C1 segment of cervical spinal cord (tissue), 14 donors: ENCODE measurements at regions not wholly inside any gene's neighbourhood (a gene's known extent, or its start where the extent isn't known, plus 50 kb on each side); places are given as distances from the start of the nearest gene placed in this dataset.
"Not testable (repeated sequence)": the region's sequence is repeated elsewhere in the genome, so short reads cannot be mapped to it uniquely, and the experiment has no call there.

Experiments
- DNase-seq, 14 donors: peaks; one replicate each; lab custom pipeline; 2025; lab: John Stamatoyannopoulos, UW

- no peak for DNase-seq
Observed at GRCh38 chr10:4450169-4450568, 375.8 kb upstream of the AKR1E2 start.

DNA sequence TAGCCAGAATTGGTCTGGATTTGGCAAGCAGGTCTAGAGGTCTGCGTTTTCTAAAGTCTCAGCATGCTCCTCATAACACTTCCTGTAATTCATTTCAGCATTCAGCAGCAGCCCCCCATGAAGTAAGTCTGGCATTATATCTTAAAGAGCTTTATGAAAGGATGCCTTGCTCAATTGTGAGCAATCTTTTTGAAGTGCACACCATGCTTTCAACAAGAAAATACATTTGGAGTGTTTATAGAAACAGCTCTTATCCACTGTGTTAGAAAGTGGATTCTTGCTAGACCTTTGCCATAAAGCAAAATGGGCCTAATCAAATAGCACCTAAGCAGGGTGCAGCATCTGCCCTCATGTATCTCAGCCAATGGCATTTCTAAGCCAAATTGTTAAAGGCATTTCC lies 378.0 kb upstream of the AKR1E2 start:
- no peak for DNase-seq

GRCh38 chr10:4443419-4443818 lies 382.6 kb upstream of the AKR1E2 start:
- no peak for DNase-seq

DNA sequence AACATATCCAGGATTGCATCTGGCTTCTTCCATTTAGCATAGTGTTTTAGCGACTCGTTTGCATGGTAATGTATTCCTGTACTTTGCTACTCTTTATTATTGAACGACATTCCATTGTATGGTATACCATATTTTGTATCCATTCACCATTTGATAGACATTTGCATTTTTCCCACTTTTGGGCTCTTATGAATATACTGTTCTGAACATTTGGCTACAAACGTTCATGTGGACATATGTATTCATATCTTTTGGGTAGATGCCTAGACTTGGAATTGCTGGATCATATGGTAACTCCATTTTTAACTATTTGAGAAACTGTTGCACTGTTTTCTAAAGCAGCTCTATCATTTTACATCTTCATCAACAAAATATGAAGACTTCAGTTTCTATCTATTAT lies 383.7 kb upstream of the AKR1E2 start:
- no peak for DNase-seq

DNA sequence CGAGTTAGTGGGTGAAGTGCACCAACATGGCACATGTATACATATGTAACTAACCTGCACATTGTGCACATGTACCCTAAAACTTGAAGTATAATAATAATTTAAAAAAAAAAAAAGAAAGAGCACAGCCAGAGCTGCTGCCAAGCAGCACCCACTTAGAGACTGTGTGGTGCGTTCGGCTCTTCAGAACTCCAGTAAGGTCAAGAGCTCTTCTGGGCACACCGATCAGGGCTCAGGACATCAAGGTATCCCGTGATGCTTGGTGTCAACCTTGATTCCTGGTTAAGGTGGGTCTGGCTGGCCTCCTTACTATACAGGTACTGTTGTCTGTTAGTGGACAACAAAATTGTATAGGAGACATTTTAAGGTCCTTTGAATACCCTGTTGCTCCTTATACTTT lies 385.7 kb upstream of the AKR1E2 start:
- no peak for DNase-seq

DNA sequence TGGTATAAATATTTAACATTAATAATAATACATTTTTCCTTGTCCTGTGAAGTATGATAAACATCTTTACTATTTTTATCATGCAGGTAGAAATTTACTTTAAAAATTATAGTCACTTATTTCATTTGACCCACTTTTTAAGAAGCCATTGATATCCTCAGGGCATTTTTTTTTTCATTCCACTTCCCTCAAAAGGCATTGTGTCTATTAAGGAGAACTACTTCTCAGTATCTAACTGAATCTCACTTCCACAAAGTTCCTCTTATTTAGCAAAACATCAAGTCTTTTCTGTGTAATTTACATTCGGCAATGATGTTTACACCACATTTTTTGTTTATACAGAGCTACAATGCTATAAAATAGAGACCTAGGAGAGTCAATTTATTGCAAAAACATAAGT lies 388.2 kb upstream of the AKR1E2 start:
- no peak for DNase-seq

GRCh38 chr10:4437061-4437460 lies 388.9 kb upstream of the AKR1E2 start:
- DNase-seq: no peak

GRCh38 chr10:4436103-4436502 lies 389.9 kb upstream of the AKR1E2 start:
- no peak for DNase-seq

DNA sequence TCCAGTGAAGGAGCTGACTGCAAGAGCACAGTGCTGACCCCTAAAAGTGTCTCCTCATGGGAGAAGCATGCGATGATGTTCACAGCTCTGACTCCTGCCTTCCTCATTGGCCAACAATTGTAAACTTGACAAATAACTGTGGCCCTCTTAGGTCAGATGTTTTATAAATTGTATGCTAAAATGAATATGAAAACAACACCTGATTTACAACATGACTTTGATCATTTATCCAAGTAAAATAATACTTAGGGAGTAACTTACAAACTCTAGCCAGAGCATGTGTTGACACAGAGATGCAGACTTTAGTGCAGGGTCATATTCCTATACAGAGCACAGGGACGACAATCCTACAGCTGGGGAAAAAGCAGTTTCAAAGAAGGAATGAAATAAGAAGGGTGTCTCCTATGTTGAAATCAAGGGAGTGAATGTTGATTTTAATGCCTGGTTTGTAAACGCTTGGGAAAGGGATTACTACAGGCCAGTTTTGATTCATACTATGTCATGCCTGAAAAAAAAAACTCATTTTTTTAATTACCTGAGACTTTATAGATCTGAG lies 391.4 kb upstream of the AKR1E2 start:
- DNase-seq: no peak

DNA sequence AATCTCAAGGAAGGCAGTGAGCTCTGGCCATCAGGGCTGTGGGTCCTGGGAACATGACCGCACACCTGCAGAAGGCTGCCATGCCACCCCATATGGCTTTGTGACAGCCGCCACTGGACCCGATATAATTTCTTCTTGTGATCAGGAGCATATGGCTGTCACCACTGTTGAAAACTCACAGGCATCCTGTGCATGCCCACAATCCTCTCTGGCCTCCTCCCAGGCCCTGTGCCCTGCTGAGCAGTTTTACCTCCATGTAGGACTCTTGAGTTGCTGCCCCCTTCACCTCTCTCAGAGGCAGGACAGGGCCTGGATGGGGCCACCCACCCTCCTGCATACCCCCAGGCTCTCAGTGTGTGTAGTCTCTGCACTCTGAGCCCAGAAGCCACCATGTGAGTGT lies 391.9 kb upstream of the AKR1E2 start:
- no peak for DNase-seq

- DNase-seq: no peak
Observed at GRCh38 chr10:4431114-4431863, 394.7 kb upstream of the AKR1E2 start.

DNA sequence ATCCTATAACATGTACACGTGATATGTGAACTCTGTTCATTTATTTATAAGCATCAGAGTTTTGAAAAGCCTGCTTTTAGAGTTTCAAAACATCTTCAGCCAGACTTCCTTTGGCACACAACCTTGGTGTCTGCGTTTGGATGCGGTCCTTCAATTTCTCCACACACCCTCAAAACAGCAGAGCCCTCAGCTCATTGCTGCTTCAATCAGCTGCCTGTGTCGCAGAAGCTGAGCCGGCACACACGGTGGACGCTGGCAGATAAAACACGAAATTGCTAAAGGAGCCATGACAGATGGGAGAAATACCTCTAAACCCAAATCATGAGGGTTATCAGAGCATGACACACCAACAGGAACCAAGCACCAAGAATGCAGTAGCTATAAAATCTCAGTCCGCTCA lies 396.4 kb upstream of the AKR1E2 start:
- DNase-seq: no peak

GRCh38 chr10:4427532-4427931 lies 398.5 kb upstream of the AKR1E2 start:
- no peak for DNase-seq

- no peak for DNase-seq
Observed at GRCh38 chr10:4426866-4427265, 399.1 kb upstream of the AKR1E2 start.

- DNase-seq: no peak
Observed at GRCh38 chr10:4409319-4409718, 416.7 kb upstream of the AKR1E2 start.

GRCh38 chr10:4407783-4408182 lies 418.2 kb upstream of the AKR1E2 start:
- no peak for DNase-seq

DNA sequence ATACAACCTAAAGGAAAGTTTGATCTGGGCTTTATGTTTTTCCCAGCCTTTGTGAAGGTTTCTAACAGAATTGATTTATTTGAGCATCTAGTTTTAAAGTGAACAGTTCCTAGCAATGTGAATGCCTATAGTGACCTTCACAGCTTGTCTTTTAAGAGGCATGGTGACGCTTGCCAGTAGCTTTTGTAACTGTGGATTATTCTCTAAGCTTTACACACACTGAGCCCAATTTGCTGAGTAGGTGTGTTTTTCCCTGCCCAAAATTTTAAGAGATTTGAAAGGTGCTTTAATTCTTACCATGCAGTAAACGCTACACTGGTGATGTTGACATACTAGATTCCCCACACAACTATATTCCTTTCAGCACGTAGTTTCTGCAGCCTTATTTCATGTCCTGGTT lies 420.2 kb upstream of the AKR1E2 start:
- DNase-seq: no peak

DNA sequence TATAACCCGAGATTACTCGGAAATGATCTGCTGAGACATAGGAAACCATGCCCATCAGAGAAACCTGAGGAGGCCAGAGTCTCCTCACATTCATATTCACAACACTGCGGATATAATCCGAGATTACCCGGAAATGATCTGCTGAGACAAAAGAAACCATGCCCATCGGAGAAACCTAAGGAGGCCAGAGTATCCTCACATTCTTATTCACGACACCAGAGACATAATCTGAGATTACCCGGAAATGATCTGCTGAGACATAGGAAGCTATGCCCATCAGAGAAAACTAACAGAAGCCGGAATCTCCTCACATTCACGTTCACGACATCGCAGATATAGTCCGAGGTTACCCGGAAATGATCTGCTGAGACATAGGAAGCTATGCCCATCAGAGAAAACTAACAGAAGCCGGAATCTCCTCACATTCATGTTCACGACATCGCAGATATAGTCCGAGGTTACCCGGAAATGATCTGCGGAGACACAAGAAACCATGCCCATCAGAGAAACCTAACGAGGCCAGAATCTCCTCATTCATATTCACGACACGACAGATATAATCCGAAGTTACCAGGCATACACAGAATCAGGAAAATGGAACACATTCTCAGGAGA lies 422.3 kb upstream of the AKR1E2 start:
- DNase-seq: no peak

GRCh38 chr10:4401080-4401479 lies 424.9 kb upstream of the AKR1E2 start:
- not testable (repeated sequence) for DNase-seq

GRCh38 chr10:4399556-4399955 lies 426.5 kb upstream of the AKR1E2 start:
- no peak for DNase-seq

DNA sequence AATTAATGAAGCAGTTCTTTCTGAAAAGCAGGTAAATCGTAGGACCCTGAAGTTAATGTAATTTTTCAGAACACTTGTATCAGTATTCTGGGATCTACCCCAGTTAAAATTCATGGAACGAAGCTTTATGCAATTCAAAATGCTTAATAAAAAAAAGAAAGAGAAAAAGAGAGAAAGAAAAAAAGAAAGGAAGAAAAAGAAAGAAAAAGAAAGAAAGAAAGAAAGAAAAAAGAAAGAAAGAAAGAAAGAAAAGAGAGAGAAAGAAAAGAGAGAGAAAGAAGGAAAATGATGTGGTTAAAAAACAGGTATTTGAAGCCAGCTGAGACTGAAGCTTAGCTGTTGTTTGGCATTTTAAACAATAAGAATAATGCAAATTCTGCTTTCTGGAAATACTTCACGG lies 427.4 kb upstream of the AKR1E2 start:
- no peak for DNase-seq

DNA sequence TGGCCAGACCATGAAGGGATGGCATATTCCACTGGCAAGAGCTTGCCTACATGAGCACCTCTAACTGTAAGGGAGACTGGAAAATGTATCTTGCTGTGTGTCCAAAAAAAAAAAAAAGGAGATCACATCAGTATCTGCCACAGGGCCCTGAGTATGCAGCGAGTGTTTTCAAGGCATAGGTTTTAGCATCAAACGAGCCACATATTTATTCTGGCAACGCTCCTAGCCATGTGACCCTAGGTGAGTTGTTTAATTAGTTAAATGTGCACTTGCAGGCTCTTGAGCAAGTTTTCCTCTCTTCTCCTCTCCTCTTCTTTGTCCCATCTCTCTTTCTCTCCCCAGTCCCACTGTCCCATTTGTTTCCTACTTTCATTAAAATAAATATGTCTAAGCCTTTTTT lies 428.7 kb upstream of the AKR1E2 start:
- DNase-seq: no peak
